GM06990 (cell line): ENCODE measurements at regions not wholly inside any gene's neighbourhood (a gene's known extent, or its start where the extent isn't known, plus 50 kb on each side); places are given as distances from the start of the nearest gene placed in this dataset.

Source experiments
- DNase-seq: peaks from one replicate; pipeline ENCODE4 v3.0.0-alpha.2; 2011; ENCODE audit not compliant: insufficient read length; ENCODE audit errors: extremely low read depth
- H3K27me3 ChIP-seq: replicated peaks from 2 replicates; pipeline ENCODE4 v1.6.0; 2011; ENCODE audit warnings: low read length; ENCODE audit not compliant: control insufficient read depth, insufficient read depth
- H3K36me3 ChIP-seq: 2 replicates; pipeline ENCODE4 v1.5.1; 2011; ENCODE audit warnings: low read length; ENCODE audit not compliant: control insufficient read depth, insufficient read depth
- H3K4me3 ChIP-seq: replicated peaks from 2 replicates; pipeline ENCODE4 v1.5.1; 2011; ENCODE audit warnings: low read depth, mild to moderate bottlenecking, control low read depth, low read length
- TF ChIP-seq, protein P1 (sequence below): IDR thresholded peaks from 2 replicates; pipeline ENCODE4 v1.5.1; 2011; ENCODE audit warnings: low read length, control low read depth, mild to moderate bottlenecking, inconsistent platforms; ENCODE audit not compliant: insufficient read depth, poor library complexity, severe bottlenecking

DNA sequence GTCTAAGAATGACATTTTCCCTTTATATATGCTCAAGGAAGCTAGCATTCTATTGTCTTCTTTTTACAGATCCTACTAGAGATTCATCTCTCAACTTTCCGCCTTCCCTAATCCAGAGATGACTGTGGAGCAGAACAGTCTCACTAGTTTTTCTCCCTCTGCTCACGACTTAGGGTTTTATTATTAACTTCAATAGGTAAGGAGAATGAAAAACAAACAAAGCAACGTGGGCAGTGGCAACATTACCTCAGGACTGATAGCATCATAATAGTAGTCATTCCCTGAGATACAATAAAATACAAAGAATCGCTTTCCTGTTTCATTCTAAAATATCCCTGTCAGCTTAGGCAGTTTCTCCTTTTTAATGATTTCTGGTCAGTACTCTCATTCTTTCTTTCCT is 154.3 kb upstream of the PLAAT1 start:
- Histone ChIP-seq H3K27me3 (no peaks in the 10 kb centered on the region), H3K4me3 (no peak overlapping the region), H3K36me3 (no peaks in the 10 kb centered on the region)
- no peak for DNase-seq
- TF ChIP-seq, protein P1, sequence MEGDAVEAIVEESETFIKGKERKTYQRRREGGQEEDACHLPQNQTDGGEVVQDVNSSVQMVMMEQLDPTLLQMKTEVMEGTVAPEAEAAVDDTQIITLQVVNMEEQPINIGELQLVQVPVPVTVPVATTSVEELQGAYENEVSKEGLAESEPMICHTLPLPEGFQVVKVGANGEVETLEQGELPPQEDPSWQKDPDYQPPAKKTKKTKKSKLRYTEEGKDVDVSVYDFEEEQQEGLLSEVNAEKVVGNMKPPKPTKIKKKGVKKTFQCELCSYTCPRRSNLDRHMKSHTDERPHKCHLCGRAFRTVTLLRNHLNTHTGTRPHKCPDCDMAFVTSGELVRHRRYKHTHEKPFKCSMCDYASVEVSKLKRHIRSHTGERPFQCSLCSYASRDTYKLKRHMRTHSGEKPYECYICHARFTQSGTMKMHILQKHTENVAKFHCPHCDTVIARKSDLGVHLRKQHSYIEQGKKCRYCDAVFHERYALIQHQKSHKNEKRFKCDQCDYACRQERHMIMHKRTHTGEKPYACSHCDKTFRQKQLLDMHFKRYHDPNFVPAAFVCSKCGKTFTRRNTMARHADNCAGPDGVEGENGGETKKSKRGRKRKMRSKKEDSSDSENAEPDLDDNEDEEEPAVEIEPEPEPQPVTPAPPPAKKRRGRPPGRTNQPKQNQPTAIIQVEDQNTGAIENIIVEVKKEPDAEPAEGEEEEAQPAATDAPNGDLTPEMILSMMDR, result no peak

DNA sequence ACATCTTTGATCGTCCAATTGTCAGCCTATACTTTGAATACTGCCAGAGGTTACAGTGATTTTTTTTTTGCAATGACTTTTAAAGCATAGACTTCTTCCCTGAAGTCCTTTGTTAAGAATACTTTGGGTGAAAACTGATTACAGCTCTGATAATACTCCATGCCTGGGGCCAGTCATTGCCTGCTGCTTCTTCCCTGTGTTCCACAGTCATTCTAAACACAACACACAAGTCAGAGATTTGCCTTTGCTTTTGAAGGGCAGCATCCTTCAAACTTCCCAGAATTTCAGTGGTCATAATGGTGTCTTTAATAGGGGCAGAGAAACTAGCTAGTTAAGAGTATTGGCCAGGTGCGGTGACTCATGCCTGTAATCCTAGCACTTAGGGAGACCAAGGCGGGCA is 153.7 kb upstream of the PLAAT1 start:
- H3K27me3 ChIP-seq, result no peaks in the 10 kb centered on the region
- DNase-seq, result no peak
- H3K36me3 ChIP-seq, result no peaks in the 10 kb centered on the region
- H3K4me3 ChIP-seq, result no peak overlapping the region
- TF ChIP-seq, protein P1, result no peak

DNA sequence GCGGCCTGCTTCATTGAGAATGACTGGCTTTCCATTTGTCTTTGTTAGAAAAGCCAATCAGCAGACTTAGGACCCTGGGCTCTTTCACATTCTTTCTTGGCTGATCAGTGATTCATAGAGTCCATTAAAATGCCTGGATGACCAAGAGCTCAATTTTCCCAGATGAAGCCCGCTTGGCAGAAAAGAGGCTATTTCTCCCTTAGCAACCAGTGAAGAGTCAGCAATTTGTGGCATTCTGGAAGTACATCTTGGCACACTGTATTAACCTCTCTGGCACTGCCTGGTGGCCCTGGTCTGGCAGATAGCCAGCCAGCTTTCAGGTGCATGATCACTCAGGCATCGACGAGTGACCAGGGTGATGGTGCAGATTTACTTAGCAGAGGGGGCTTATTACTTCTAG is 145.7 kb upstream of the PLAAT1 start:
- H3K27me3 ChIP-seq, result no peaks in the 10 kb centered on the region
- DNase-seq, result no peak
- TF ChIP-seq, protein P1, result no peak
- no peaks in the 10 kb centered on the region for H3K36me3 ChIP-seq
- H3K4me3 ChIP-seq, result no peak overlapping the region

DNA sequence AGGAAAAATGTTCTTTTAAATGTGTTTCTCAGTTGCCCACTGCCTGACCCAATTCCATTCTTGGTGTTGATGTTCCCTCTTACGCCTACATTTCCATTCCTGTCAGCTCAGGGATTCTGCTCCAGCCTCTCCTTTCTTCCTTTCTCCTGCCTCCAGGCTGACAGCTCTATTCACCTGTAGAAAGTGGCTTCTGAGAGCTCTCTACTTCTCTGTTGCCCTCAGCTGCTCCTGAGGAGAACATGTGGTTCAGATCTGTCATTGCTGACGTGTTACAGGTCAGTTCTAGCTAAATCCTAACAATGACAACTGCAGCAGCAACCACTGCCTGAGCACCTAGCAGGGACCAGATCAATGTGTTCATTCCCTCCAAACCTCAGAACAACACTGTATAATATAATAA is 144.9 kb upstream of the PLAAT1 start:
- DNase-seq, result no peak
- no peaks in the 10 kb centered on the region for H3K27me3 ChIP-seq
- TF ChIP-seq, protein P1, result no peak
- H3K4me3 ChIP-seq, result no peak overlapping the region
- no peaks in the 10 kb centered on the region for H3K36me3 ChIP-seq

DNA sequence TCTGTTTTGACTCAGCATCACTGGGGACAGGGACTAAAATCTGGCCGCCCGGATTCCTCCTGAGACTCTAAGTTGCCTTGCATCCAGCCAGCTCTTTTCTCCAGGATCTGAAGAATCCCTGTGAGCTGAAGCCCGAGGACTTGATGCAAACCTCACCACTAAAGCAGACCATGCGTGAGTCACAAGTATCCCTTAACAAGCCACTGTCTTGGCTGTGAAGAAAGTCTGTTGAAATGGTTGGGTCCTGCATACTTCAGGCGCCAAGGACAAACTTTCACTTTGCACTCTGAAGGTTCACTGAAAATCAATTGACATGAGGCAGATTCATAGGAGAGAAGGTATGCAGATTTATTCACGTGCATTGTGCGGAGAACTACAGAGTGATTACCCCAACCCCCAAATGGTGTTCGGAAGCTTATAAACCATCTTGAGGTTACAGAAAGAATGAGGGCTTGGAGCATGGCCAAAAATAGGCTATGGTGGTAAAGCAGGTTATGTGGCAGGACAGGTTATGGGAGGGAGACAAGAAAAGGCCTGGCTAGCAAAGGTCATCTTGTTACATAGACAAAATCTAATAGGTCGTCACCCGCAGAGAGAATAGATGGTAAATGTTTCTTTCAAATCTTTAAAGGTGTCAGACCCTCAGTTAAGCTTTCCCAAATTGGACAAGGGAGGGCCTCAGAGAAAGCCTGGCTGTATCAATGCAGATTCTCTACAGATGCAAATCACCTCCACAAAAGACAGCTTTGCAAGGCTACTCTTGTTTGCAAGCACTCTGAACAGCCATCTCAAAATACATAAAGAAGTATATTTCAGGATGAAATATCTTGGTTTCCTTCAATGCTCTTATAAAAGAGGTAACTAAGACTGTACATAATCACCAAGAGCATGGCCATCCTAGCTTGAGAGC is 126.3 kb upstream of the PLAAT1 start:
- Histone ChIP-seq H3K36me3 (no peaks in the 10 kb centered on the region), H3K4me3 (no peak overlapping the region), H3K27me3 (no peaks in the 10 kb centered on the region)
- no peak for DNase-seq
- TF ChIP-seq, protein P1, result no peak
